H1 (cell line): ENCODE measurements at regions not wholly inside any gene's neighbourhood (a gene's known extent, or its start where the extent isn't known, plus 50 kb on each side); places are given as distances from the start of the nearest gene placed in this dataset.

ENCODE experiments used
- CTCF ChIA-PET: fragments of 300-600 bp; sonication (Branson Sonifier 250); formaldehyde crosslinking; loops from one replicate; lab custom pipeline; 2021; ENCODE audit not compliant: partially characterized antibody; lab: Charles Lee
- POLR2A ChIA-PET: fragments of 300-600 bp; sonication (Branson Sonifier 250); formaldehyde crosslinking; loops from one replicate; lab custom pipeline; 2021; ENCODE audit warnings: inconsistent platforms; ENCODE audit not compliant: partially characterized antibody; lab: Charles Lee
- DNase-seq, 2 experiments: peaks; one replicate each; pipeline versions ENCODE4 v3.0.0 to v3.0.0-alpha.2; 2010 to 2022; ENCODE audit warnings: low spot score in 2 of 2, low read depth in 1 of 2, mixed read lengths in 1 of 2
- FAIRE-seq: peaks from 2 replicates; lab custom pipeline; 2011; peaks lifted over from hg19 to GRCh38; lab: Jason Lieb, UNC
- H2AFZ ChIP-seq: 2 replicates; pipeline ENCODE4 v1.8.1; 2012; ENCODE audit warnings: low read length, inconsistent platforms
- H2AK5ac ChIP-seq: 2 replicates; pipeline ENCODE4 v1.6.1; 2013; ENCODE audit warnings: low read depth, low read length
- H2BK120ac ChIP-seq: replicated peaks from 2 replicates; pipeline ENCODE3; 2013; ENCODE audit warnings: low read depth, low read length, inconsistent platforms
- H2BK12ac ChIP-seq: 2 replicates; pipeline ENCODE4 v1.6.1; 2013; ENCODE audit warnings: low read depth, low read length
- H2BK15ac ChIP-seq: 2 replicates; pipeline ENCODE4 v1.6.1; 2013; ENCODE audit warnings: low read length
- H2BK20ac ChIP-seq: 2 replicates; pipeline ENCODE4 v1.6.1; 2013; ENCODE audit warnings: low read length
- H2BK5ac ChIP-seq: 2 replicates; pipeline ENCODE4 v1.6.1; 2013; ENCODE audit warnings: low read depth, low read length
- H3K14ac ChIP-seq: 2 replicates; pipeline ENCODE4 v1.6.1; 2013; ENCODE audit warnings: inconsistent platforms; ENCODE audit not compliant: insufficient read length
- H3K18ac ChIP-seq: 2 replicates; pipeline ENCODE4 v1.6.1; 2013; ENCODE audit warnings: low read length; ENCODE audit errors: extremely low read depth
- H3K23ac ChIP-seq: 2 replicates; pipeline ENCODE4 v1.6.1; 2013; ENCODE audit warnings: inconsistent platforms; ENCODE audit not compliant: insufficient read length
- H3K23me2 ChIP-seq: 2 replicates; pipeline ENCODE4 v1.6.1; 2013; ENCODE audit warnings: low read depth, low read length
- H3K27ac ChIP-seq: 2 replicates; pipeline ENCODE4 v1.6.1; 2011; ENCODE audit warnings: low read depth, low read length, inconsistent platforms
- H3K27me3 ChIP-seq, 4 experiments: replicated peaks in 1 of 4; 1 replicate in 1 of 4; 2 replicates in 3 of 4; pipeline versions ENCODE4 v1.6.1 to v1.8.1; 2011 to 2013; ENCODE audit warnings: low read length in 3 of 4, mild to moderate bottlenecking in 3 of 4, inconsistent platforms in 2 of 4, mixed read lengths in 2 of 4, moderate library complexity in 1 of 4; ENCODE audit not compliant: control insufficient read depth in 3 of 4, insufficient read depth in 3 of 4; ENCODE audit errors: extremely low read depth in 1 of 4
- H3K36me3 ChIP-seq, 4 experiments: 2 replicates each; pipeline versions ENCODE4 v1.6.1 to v1.8.1; 2011 to 2013; ENCODE audit warnings: mild to moderate bottlenecking in 4 of 4, low read length in 3 of 4, moderate library complexity in 2 of 4, control low read depth in 1 of 4, inconsistent platforms in 1 of 4; ENCODE audit not compliant: insufficient read depth in 4 of 4, control insufficient read depth in 2 of 4
- H3K4ac ChIP-seq: replicated peaks from 2 replicates; pipeline ENCODE3; 2013; ENCODE audit warnings: low read length, low read depth, mixed read lengths, inconsistent platforms; ENCODE audit not compliant: insufficient read length
- H3K4me1 ChIP-seq, 4 experiments: replicated peaks in 1 of 4; 1 replicate in 1 of 4; 2 replicates in 3 of 4; pipeline versions ENCODE4 v1.6.1 to v1.8.1; 2011 to 2013; ENCODE audit warnings: low read length in 3 of 4, inconsistent platforms in 2 of 4, mixed read lengths in 1 of 4; ENCODE audit not compliant: insufficient read depth in 4 of 4, control insufficient read depth in 3 of 4
- H3K4me2 ChIP-seq, 2 experiments: 2 replicates each; pipeline versions ENCODE4 v1.6.1 to v1.8.1; 2011 to 2013; ENCODE audit warnings: low read depth in 2 of 2, low read length in 2 of 2, control low read depth in 1 of 2, inconsistent platforms in 1 of 2, mild to moderate bottlenecking in 1 of 2; ENCODE audit not compliant: insufficient read depth in 1 of 2
- H3K4me3 ChIP-seq, 4 experiments: fragments of 200-600, 300-600 bp in 1 of 4; sonication (generic), shearing (Covaris generic), sonication (Bioruptor Twin) in 1 of 4; 2 replicates each; pipeline versions ENCODE4 v1.5.1 to v1.8.1; 2011 to 2016; ENCODE audit warnings: low read length in 4 of 4, low read depth in 3 of 4, control low read depth in 2 of 4, inconsistent platforms in 2 of 4, mild to moderate bottlenecking in 2 of 4, mixed read lengths in 1 of 4, moderate library complexity in 1 of 4; ENCODE audit not compliant: insufficient read depth in 2 of 4; ENCODE audit errors: extremely low read depth in 1 of 4
- H3K56ac ChIP-seq: replicated peaks from 2 replicates; pipeline ENCODE3; 2013; ENCODE audit warnings: low read depth, mild to moderate bottlenecking, mixed read lengths, low read length, inconsistent platforms; ENCODE audit not compliant: insufficient read length
- H3K79me1 ChIP-seq: 2 replicates; pipeline ENCODE4 v1.6.1; 2013; ENCODE audit warnings: low read depth, low read length, control low read depth
- H3K79me2 ChIP-seq, 2 experiments: 2 replicates each; pipeline versions ENCODE4 v1.6.1 to v1.8.1; 2012 to 2013; ENCODE audit warnings: low read length in 2 of 2, mild to moderate bottlenecking in 2 of 2, inconsistent platforms in 1 of 2; ENCODE audit not compliant: insufficient read depth in 2 of 2, control insufficient read depth in 1 of 2
- H3K9ac ChIP-seq, 4 experiments: replicated peaks in 1 of 4; 1 replicate in 1 of 4; 2 replicates in 3 of 4; pipeline versions ENCODE4 v1.6.1 to v1.8.1; 2011 to 2013; ENCODE audit warnings: low read depth in 3 of 4, low read length in 3 of 4, control low read depth in 2 of 4, mild to moderate bottlenecking in 2 of 4, moderate library complexity in 2 of 4, inconsistent platforms in 1 of 4; ENCODE audit errors: extremely low read depth in 1 of 4
- H3K9me3 ChIP-seq, 2 experiments: 2 replicates each; pipeline versions ENCODE4 v1.6.1 to v1.8.1; 2012 to 2013; ENCODE audit warnings: mild to moderate bottlenecking in 2 of 2, moderate library complexity in 2 of 2, control low read depth in 1 of 2, inconsistent platforms in 1 of 2, low read depth in 1 of 2, low read length in 1 of 2, mixed read lengths in 1 of 2; ENCODE audit not compliant: insufficient read depth in 2 of 2
- H4K20me1 ChIP-seq, 2 experiments: replicated peaks in 1 of 2; 2 replicates each; pipeline versions ENCODE3 to v1.8.1; 2011 to 2013; ENCODE audit warnings: inconsistent platforms in 2 of 2, low read length in 2 of 2, mild to moderate bottlenecking in 1 of 2; ENCODE audit not compliant: insufficient read depth in 2 of 2, control insufficient read depth in 1 of 2
- H4K5ac ChIP-seq: 2 replicates; pipeline ENCODE4 v1.6.1; 2013; ENCODE audit warnings: low read length, low read depth, mixed read lengths, inconsistent platforms; ENCODE audit not compliant: insufficient read length
- H4K8ac ChIP-seq: 2 replicates; pipeline ENCODE4 v1.8.0; 2013; ENCODE audit warnings: mild to moderate bottlenecking, moderate library complexity, low read length, inconsistent platforms; ENCODE audit not compliant: insufficient read depth; ENCODE audit errors: extremely low read depth
- H4K91ac ChIP-seq: replicated peaks from 2 replicates; pipeline ENCODE3; 2013; ENCODE audit warnings: low read length, mixed read lengths, inconsistent platforms; ENCODE audit not compliant: insufficient read length
- BACH1 ChIP-seq: IDR thresholded peaks from 2 replicates; pipeline ENCODE4 v1.6.1; 2012; ENCODE audit warnings: low read length, improper control_type of control experiment
- BCL11A ChIP-seq, 2 experiments: IDR thresholded peaks; one replicate each; pipeline ENCODE4 v1.6.1; 2011; ENCODE audit warnings: low read depth in 2 of 2, low read length in 2 of 2, mild to moderate bottlenecking in 2 of 2
- JUND ChIP-seq: IDR thresholded peaks from 2 replicates; pipeline ENCODE4 v1.6.1; 2011; ENCODE audit warnings: mild to moderate bottlenecking, improper control_type of control experiment, low read length
- KDM1A ChIP-seq: fragments of 200-600, 300-600 bp; sonication (generic); IDR thresholded peaks from 2 replicates; pipeline ENCODE4 v1.7.1; 2016; ENCODE audit warnings: mild to moderate bottlenecking, low read length, borderline replicate concordance
- POLR2A ChIP-seq, 2 experiments: IDR thresholded peaks; 1 replicate in 1 of 2; 2 replicates in 1 of 2; pipeline ENCODE4 v1.6.1; 2011; ENCODE audit warnings: low read depth in 2 of 2, low read length in 2 of 2, mild to moderate bottlenecking in 2 of 2; ENCODE audit errors: control extremely low read depth in 1 of 2
- RAD21 ChIP-seq, 2 experiments: IDR thresholded peaks in 1 of 2; conservative IDR thresholded peaks in 1 of 2; 2 replicates each; pipeline ENCODE4 v1.6.1; 2011; ENCODE audit warnings: low read depth in 2 of 2, low read length in 2 of 2, improper control_type of control experiment in 1 of 2, inconsistent platforms in 1 of 2, mild to moderate bottlenecking in 1 of 2, moderate library complexity in 1 of 2
- RFX5 ChIP-seq: IDR thresholded peaks from 2 replicates; pipeline ENCODE4 v1.6.1; 2011; ENCODE audit warnings: low read depth, low read length, improper control_type of control experiment, borderline replicate concordance
- SIN3A ChIP-seq, 2 experiments: IDR thresholded peaks in 1 of 2; conservative IDR thresholded peaks in 1 of 2; 2 replicates each; pipeline ENCODE4 v1.6.1; 2011 to 2012; ENCODE audit warnings: low read length in 2 of 2, improper control_type of control experiment in 1 of 2, low read depth in 1 of 2, mild to moderate bottlenecking in 1 of 2
- SIX5 ChIP-seq: IDR thresholded peaks from 2 replicates; pipeline ENCODE4 v1.6.1; 2011; ENCODE audit warnings: mild to moderate bottlenecking, low read depth, low read length
- SUZ12 ChIP-seq: fragments of 200-600 bp; sonication (generic); IDR thresholded peaks from 2 replicates; pipeline ENCODE4 v1.6.1; 2012; ENCODE audit warnings: mild to moderate bottlenecking, inconsistent platforms, low read length, moderate library complexity, mixed read lengths
- YY1 ChIP-seq: IDR thresholded peaks from 2 replicates; pipeline ENCODE4 v1.6.1; 2011; ENCODE audit warnings: low read depth, mild to moderate bottlenecking, low read length
- WGBS, 2 experiments: shearing (Covaris generic) in 1 of 2; methylation state at CpG; one replicate each; pipeline versions ENCODE4 v1.1.6 to v1.1.7; 2013 to 2015; ENCODE audit warnings: low lambda C conversion rate in 2 of 2, mixed read lengths in 2 of 2, inconsistent platforms in 1 of 2, low coverage in 1 of 2, missing lambda C conversion rate in 1 of 2; ENCODE audit not compliant: insufficient replicate concordance in 2 of 2, insufficient coverage in 1 of 2, insufficient read length in 1 of 2; ENCODE audit errors: extremely low coverage in 1 of 2, missing lambda C conversion rate in 1 of 2; 5-methylcytosine and 5-hydroxymethylcytosine counted together

- H3K9ac ChIP-seq, result no peak overlapping the region
- H3K18ac ChIP-seq, result no peak overlapping the region
- H2AFZ ChIP-seq, result no peak overlapping the region
- no peak overlapping the region for H3K23ac ChIP-seq
- no peak overlapping the region for H3K4me2 ChIP-seq
- H2BK20ac ChIP-seq, result no peak overlapping the region
- no peaks in the 10 kb centered on the region for H3K23me2 ChIP-seq
- no peaks in the 10 kb centered on the region for H3K36me3 ChIP-seq
- no peaks in the 10 kb centered on the region for H4K20me1 ChIP-seq
- H3K79me2 ChIP-seq, result no peaks in the 10 kb centered on the region
- H2BK5ac ChIP-seq, result no peak overlapping the region
- no peak overlapping the region for H2BK15ac ChIP-seq
- ChIA-PET POLR2A (no interaction called here), CTCF (no interaction called here)
- no peak overlapping the region for H3K4me3 ChIP-seq
- no peaks in the 10 kb centered on the region for H3K79me1 ChIP-seq
- H3K9me3 ChIP-seq, result no peaks in the 10 kb centered on the region
- no peak overlapping the region for H2BK120ac ChIP-seq
- no peak overlapping the region for H4K8ac ChIP-seq
- FAIRE-seq, result no peak
- H3K27me3 ChIP-seq, result no peaks in the 10 kb centered on the region
- H3K14ac ChIP-seq, result no peak overlapping the region
- no peaks in the 10 kb centered on the region for H3K4me1 ChIP-seq
- H4K5ac ChIP-seq, result no peak overlapping the region
- WGBS, 2 experiments, result 93% methylated on average over 1 of the region's 1 CpG; no CpG with 5 or more reads in 1 of the 2 experiments
- no peak overlapping the region for H3K4ac ChIP-seq
- H2BK12ac ChIP-seq, result no peak overlapping the region
- no peak overlapping the region for H4K91ac ChIP-seq
- DNase-seq, result no peak
- no peak overlapping the region for H2AK5ac ChIP-seq
- TF ChIP-seq KDM1A (no peak), POLR2A (IDR thresholded peaks at IDR 0.05; ENCODE audit: control extremely low read depth in 1 of 2, low read depth in 2 of 2, low read length in 2 of 2) (no peak), SUZ12 (no peak), BCL11A (IDR thresholded peaks at IDR 0.05; ENCODE audit: low read depth in 2 of 2, low read length in 2 of 2) (no peak), RAD21 (IDR thresholded peaks at IDR 0.05 in 1 of 2, conservative IDR thresholded peaks at IDR 0.05 in 1 of 2; ENCODE audit: low read depth in 2 of 2, low read length in 2 of 2) (no peak), JUND (no peak), BACH1 (no peak), YY1 (no peak), SIX5 (no peak), SIN3A (conservative IDR thresholded peaks at IDR 0.05 in 1 of 2, IDR thresholded peaks at IDR 0.05 in 1 of 2; ENCODE audit: low read depth in 1 of 2, low read length in 2 of 2) (no peak), RFX5 (no peak)
- H3K27ac ChIP-seq, result no peak overlapping the region
- no peak overlapping the region for H3K56ac ChIP-seq
These were observed 148.3 kb downstream of the MBD2 start for GRCh38 chr18:54076166-54076565.
